Activated CD4-positive, alpha-beta T cell treated with anti-CD3 and anti-CD28 coated beads, Interleukin-2, amount 50 U/mL, for 4 hours (primary cell): ENCODE measurements at regions not wholly inside any gene's neighbourhood (a gene's known extent, or its start where the extent isn't known, plus 50 kb on each side); places are given as distances from the start of the nearest gene placed in this dataset.

Experiments used
- DNase-seq, 2 experiments: peaks; one replicate each; pipeline ENCODE4 v3.0.0-alpha.2; 2020

- no peak for DNase-seq
Observed at GRCh38 chr22:19625331-19626041, 88.8 kb upstream of the SEPTIN5 start.

- DNase-seq = no peak
Observed at GRCh38 chr22:19626042-19626587, 88.2 kb upstream of the SEPTIN5 start.

- no peak for DNase-seq
Observed at GRCh38 chr22:19626666-19627065, 87.6 kb upstream of the SEPTIN5 start.

GRCh38 chr22:19628038-19628776 is 86.1 kb upstream of the SEPTIN5 start:
- DNase-seq = no peak

- DNase-seq = no peak
Observed at GRCh38 chr22:19629331-19629719, 85.0 kb upstream of the SEPTIN5 start.

- DNase-seq = peak; percentile 86 to 89
Observed at GRCh38 chr22:19629720-19630419, 84.4 kb upstream of the SEPTIN5 start.

GRCh38 chr22:19630614-19631013 is 83.7 kb upstream of the SEPTIN5 start:
- no peak for DNase-seq

GRCh38 chr22:19631899-19632667 is 82.2 kb upstream of the SEPTIN5 start:
- DNase-seq = no peak

- no peak for DNase-seq
Observed at GRCh38 chr22:19632668-19633148, 81.6 kb upstream of the SEPTIN5 start.

GRCh38 chr22:19634226-19634975 is 79.9 kb upstream of the SEPTIN5 start:
- DNase-seq = no peak

GRCh38 chr22:19635644-19636043 is 78.7 kb upstream of the SEPTIN5 start:
- DNase-seq = no peak

- DNase-seq = no peak
Observed at GRCh38 chr22:19636696-19637407, 77.5 kb upstream of the SEPTIN5 start.

- no peak for DNase-seq
Observed at GRCh38 chr22:19637408-19638281, 76.7 kb upstream of the SEPTIN5 start.

GRCh38 chr22:19638282-19639015 is 75.9 kb upstream of the SEPTIN5 start:
- no peak for DNase-seq

GRCh38 chr22:19639610-19640135 is 74.6 kb upstream of the SEPTIN5 start:
- no peak for DNase-seq

- DNase-seq = no peak
Observed at GRCh38 chr22:19640306-19640705, 74.0 kb upstream of the SEPTIN5 start.

- DNase-seq = no peak
Observed at GRCh38 chr22:19641254-19641982, 72.9 kb upstream of the SEPTIN5 start.

- DNase-seq = no peak
Observed at GRCh38 chr22:19641983-19642451, 72.3 kb upstream of the SEPTIN5 start.
